Liver (tissue), 7 donors: ENCODE measurements at regions not wholly inside any gene's neighbourhood (a gene's known extent, or its start where the extent isn't known, plus 50 kb on each side); places are given as distances from the start of the nearest gene placed in this dataset.

ENCODE experiments used
- DNase-seq: peaks from one replicate; pipeline ENCODE4 v3.0.0-alpha.2; 2017; ENCODE audit warnings: low spot score
- H3K27ac ChIP-seq, 2 donors: one replicate each; pipeline ENCODE4 v1.7.0; 2013; ENCODE audit warnings: inconsistent platforms in 2 of 2, low read length in 2 of 2, control low read depth in 1 of 2, low read depth in 1 of 2, mild to moderate bottlenecking in 1 of 2
- H3K27me3 ChIP-seq, 4 donors: one replicate each; pipeline versions ENCODE4 v1.6.1 to v1.7.0; 2013; ENCODE audit warnings: low read length in 3 of 4, inconsistent platforms in 1 of 4, mild to moderate bottlenecking in 1 of 4, moderate library complexity in 1 of 4; ENCODE audit not compliant: control insufficient read depth in 4 of 4, insufficient read depth in 4 of 4
- H3K36me3 ChIP-seq, 4 donors: one replicate each; pipeline versions ENCODE4 v1.6.1 to v1.7.0; 2013; ENCODE audit warnings: low read length in 3 of 4, mild to moderate bottlenecking in 3 of 4, low read depth in 1 of 4, moderate library complexity in 1 of 4; ENCODE audit not compliant: control insufficient read depth in 4 of 4, insufficient read depth in 3 of 4
- H3K4me1 ChIP-seq, 4 donors: one replicate each; pipeline versions ENCODE4 v1.6.1 to v1.7.0; 2013; ENCODE audit warnings: low read length in 3 of 4, mild to moderate bottlenecking in 3 of 4, moderate library complexity in 1 of 4; ENCODE audit not compliant: control insufficient read depth in 4 of 4, insufficient read depth in 4 of 4
- H3K4me3 ChIP-seq, 3 donors: one replicate each; pipeline versions ENCODE4 v1.6.1 to v1.7.0; 2013; ENCODE audit warnings: low read length in 3 of 3, control low read depth in 1 of 3, low read depth in 1 of 3, mild to moderate bottlenecking in 1 of 3
- H3K9ac ChIP-seq, 2 donors: one replicate each; pipeline ENCODE4 v1.7.0; 2013; ENCODE audit warnings: low read length in 2 of 2, mild to moderate bottlenecking in 2 of 2, moderate library complexity in 2 of 2, control low read depth in 1 of 2, low read depth in 1 of 2
- H3K9me3 ChIP-seq, 4 donors: one replicate each; pipeline versions ENCODE4 v1.6.1 to v1.7.0; 2013; ENCODE audit warnings: low read length in 3 of 4; ENCODE audit not compliant: control insufficient read depth in 4 of 4
- EGR1 ChIP-seq, 2 donors: IDR thresholded peaks; 2 replicates each; pipeline ENCODE4 v1.6.1; 2016 to 2018; ENCODE audit warnings: antibody characterized with exemption in 2 of 2, low read depth in 2 of 2
- FOXA1 ChIP-seq: IDR thresholded peaks from 2 replicates; pipeline ENCODE4 v1.6.1; 2016; ENCODE audit warnings: antibody characterized with exemption
- FOXA2 ChIP-seq: IDR thresholded peaks from 2 replicates; pipeline ENCODE4 v1.6.1; 2016; ENCODE audit warnings: antibody characterized with exemption
- GABPA ChIP-seq, 2 donors: IDR thresholded peaks in 1 of 2; conservative IDR thresholded peaks in 1 of 2; 2 replicates each; pipeline ENCODE4 v1.6.1; 2016; ENCODE audit warnings: antibody characterized with exemption in 2 of 2, mild to moderate bottlenecking in 1 of 2, moderate library complexity in 1 of 2
- HNF4A ChIP-seq, 2 donors: conservative IDR thresholded peaks; 2 replicates each; pipeline ENCODE4 v1.6.1; 2016; ENCODE audit warnings: antibody characterized with exemption in 2 of 2, mild to moderate bottlenecking in 2 of 2
- HNF4G ChIP-seq: IDR thresholded peaks from 2 replicates; pipeline ENCODE4 v1.6.1; 2016; ENCODE audit warnings: antibody characterized with exemption
- NR2F2 ChIP-seq: IDR thresholded peaks from 2 replicates; pipeline ENCODE4 v1.6.1; 2016; ENCODE audit warnings: antibody characterized with exemption
- RAD21 ChIP-seq, 2 donors: IDR thresholded peaks; 2 replicates each; pipeline ENCODE4 v1.6.1; 2016; ENCODE audit warnings: antibody characterized with exemption in 2 of 2, mild to moderate bottlenecking in 2 of 2
- RXRA ChIP-seq, 2 donors: IDR thresholded peaks; 2 replicates each; pipeline ENCODE4 v1.6.1; 2017 to 2018; ENCODE audit warnings: antibody characterized with exemption in 2 of 2, mild to moderate bottlenecking in 1 of 2
- TAF1 ChIP-seq: conservative IDR thresholded peaks from 2 replicates; pipeline ENCODE4 v1.6.1; 2016; ENCODE audit warnings: antibody characterized with exemption, mild to moderate bottlenecking
- YY1 ChIP-seq: IDR thresholded peaks from 2 replicates; pipeline ENCODE4 v1.6.1; 2016; ENCODE audit warnings: antibody characterized with exemption, mild to moderate bottlenecking
- whole genome bisulfite sequencing: extraction: QIAGEN DNeasy Blood & Tissue Kit; methylation state at CpG from one replicate; pipeline ENCODE4 v1.1.7; 2013; 5-methylcytosine and 5-hydroxymethylcytosine counted together
- TF ChIP-seq, protein P1 (sequence below): IDR thresholded peaks from 2 replicates; pipeline ENCODE4 v1.6.1; 2016; ENCODE audit warnings: antibody characterized with exemption, mild to moderate bottlenecking
- TF ChIP-seq, protein P2 (sequence below): IDR thresholded peaks from 2 replicates; pipeline ENCODE4 v1.6.1; 2016; ENCODE audit warnings: antibody characterized with exemption
- TF ChIP-seq, protein P3 (sequence below): IDR thresholded peaks from 2 replicates; pipeline ENCODE4 v1.6.1; 2016; ENCODE audit warnings: antibody characterized with exemption
- donor health status: healthy.
- donor health status: healthy.
- donor health status: healthy.
- donor health status: healthy.

DNA sequence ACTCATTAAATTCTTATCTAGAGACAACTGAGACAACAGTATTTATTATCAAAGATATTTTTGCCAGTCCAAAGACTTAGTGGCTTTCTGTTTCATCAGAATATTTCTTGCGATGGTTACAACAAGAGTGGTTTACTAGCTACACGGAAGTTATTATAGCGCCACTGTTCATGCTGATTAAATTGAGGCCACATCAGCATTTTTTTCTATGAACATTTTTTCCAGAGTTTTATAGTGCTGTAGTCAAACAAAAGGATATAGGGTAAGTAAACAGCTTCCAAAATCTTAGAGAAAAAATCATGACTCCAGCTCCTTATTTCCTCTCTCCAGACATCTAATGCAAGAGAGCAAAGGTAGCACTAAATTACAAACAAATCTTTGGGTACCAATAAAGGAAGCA lies 1264.4 kb downstream of the ZPLD1 start (continued):
- TF ChIP-seq, protein P1, sequence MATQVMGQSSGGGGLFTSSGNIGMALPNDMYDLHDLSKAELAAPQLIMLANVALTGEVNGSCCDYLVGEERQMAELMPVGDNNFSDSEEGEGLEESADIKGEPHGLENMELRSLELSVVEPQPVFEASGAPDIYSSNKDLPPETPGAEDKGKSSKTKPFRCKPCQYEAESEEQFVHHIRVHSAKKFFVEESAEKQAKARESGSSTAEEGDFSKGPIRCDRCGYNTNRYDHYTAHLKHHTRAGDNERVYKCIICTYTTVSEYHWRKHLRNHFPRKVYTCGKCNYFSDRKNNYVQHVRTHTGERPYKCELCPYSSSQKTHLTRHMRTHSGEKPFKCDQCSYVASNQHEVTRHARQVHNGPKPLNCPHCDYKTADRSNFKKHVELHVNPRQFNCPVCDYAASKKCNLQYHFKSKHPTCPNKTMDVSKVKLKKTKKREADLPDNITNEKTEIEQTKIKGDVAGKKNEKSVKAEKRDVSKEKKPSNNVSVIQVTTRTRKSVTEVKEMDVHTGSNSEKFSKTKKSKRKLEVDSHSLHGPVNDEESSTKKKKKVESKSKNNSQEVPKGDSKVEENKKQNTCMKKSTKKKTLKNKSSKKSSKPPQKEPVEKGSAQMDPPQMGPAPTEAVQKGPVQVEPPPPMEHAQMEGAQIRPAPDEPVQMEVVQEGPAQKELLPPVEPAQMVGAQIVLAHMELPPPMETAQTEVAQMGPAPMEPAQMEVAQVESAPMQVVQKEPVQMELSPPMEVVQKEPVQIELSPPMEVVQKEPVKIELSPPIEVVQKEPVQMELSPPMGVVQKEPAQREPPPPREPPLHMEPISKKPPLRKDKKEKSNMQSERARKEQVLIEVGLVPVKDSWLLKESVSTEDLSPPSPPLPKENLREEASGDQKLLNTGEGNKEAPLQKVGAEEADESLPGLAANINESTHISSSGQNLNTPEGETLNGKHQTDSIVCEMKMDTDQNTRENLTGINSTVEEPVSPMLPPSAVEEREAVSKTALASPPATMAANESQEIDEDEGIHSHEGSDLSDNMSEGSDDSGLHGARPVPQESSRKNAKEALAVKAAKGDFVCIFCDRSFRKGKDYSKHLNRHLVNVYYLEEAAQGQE, result no peak
- TF ChIP-seq HNF4G, result no peak

DNA sequence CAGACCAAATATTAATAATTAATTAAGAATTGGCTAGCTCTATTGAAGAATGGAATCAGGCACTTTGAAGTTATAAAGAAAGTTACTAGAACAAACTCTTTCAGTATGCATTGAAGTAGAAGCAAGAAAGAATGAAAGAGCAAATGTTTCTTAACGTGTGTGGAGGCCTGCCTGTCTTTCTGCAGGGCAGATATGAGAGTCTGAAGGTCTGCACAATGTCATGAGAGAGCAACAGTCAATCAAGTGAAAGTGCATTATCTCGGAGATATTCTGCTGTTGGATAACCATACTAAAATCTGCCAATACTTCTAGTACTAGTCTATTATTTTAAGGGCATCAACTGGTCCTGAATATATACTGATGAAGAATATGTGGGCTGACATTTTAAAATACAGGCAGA lies 1270.8 kb downstream of the ZPLD1 start:
- Histone ChIP-seq H3K4me1 (no peaks in the 10 kb centered on the region), H3K27me3 (no peaks in the 10 kb centered on the region), H3K4me3 (no peak overlapping the region), H3K36me3 (no peaks in the 10 kb centered on the region), H3K9ac (no peak overlapping the region), H3K9me3 (no peaks in the 10 kb centered on the region), H3K27ac (no peak overlapping the region)
- DNase-seq, result no peak
- WGBS, result 46% methylated on average over 2 of the region's 2 CpGs
- TF ChIP-seq FOXA2, result no peak
- no peak for TF ChIP-seq YY1
- TF ChIP-seq HNF4A (conservative IDR thresholded peaks at IDR 0.05), result no peak
- no peak for TF ChIP-seq EGR1 (IDR thresholded peaks at IDR 0.05; ENCODE audit: low read depth in 2 of 2)
- TF ChIP-seq NR2F2, result no peak
- TF ChIP-seq, protein P2, sequence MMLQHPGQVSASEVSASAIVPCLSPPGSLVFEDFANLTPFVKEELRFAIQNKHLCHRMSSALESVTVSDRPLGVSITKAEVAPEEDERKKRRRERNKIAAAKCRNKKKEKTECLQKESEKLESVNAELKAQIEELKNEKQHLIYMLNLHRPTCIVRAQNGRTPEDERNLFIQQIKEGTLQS, result no peak
- TF ChIP-seq, protein P1, result no peak

DNA sequence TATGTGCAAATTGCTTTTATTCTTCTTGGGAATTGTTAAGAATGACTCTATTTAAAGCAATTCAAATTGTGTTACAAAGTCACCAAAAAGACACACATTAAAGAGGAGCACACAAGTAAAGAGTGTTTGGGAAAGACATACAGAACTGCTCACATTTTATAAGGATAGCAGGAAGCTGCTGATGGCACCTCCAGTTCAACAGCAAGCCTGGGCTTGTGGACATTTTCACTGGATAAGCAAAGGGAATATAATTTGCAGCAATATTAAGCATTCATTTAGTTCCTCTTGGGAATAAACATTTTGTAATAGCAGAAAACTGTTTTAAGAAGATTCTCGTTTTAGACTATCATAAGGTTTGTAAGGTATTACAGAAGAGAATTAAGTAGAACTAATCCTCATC lies 1271.9 kb downstream of the ZPLD1 start:
- Histone ChIP-seq H3K4me3 (no peak overlapping the region), H3K9me3 (no peaks in the 10 kb centered on the region), H3K4me1 (no peaks in the 10 kb centered on the region), H3K9ac (no peak overlapping the region), H3K27me3 (no peaks in the 10 kb centered on the region), H3K36me3 (no peaks in the 10 kb centered on the region), H3K27ac (no peak overlapping the region)
- WGBS, result 72% methylated on average over 1 of the region's 1 CpG
- no peak for DNase-seq
- TF ChIP-seq HNF4A (conservative IDR thresholded peaks at IDR 0.05) (no peak), GABPA (IDR thresholded peaks at IDR 0.05 in 1 of 2, conservative IDR thresholded peaks at IDR 0.05 in 1 of 2) (no peak), TAF1 (no peak), EGR1 (IDR thresholded peaks at IDR 0.05; ENCODE audit: low read depth in 2 of 2) (no peak), RXRA (IDR thresholded peaks at IDR 0.05) (no peak), RAD21 (IDR thresholded peaks at IDR 0.05) (no peak), FOXA1 (no peak), FOXA2 (no peak), HNF4G (no peak)
- TF ChIP-seq, protein P3, sequence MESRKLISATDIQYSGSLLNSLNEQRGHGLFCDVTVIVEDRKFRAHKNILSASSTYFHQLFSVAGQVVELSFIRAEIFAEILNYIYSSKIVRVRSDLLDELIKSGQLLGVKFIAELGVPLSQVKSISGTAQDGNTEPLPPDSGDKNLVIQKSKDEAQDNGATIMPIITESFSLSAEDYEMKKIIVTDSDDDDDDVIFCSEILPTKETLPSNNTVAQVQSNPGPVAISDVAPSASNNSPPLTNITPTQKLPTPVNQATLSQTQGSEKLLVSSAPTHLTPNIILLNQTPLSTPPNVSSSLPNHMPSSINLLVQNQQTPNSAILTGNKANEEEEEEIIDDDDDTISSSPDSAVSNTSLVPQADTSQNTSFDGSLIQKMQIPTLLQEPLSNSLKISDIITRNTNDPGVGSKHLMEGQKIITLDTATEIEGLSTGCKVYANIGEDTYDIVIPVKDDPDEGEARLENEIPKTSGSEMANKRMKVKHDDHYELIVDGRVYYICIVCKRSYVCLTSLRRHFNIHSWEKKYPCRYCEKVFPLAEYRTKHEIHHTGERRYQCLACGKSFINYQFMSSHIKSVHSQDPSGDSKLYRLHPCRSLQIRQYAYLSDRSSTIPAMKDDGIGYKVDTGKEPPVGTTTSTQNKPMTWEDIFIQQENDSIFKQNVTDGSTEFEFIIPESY, result no peak
- TF ChIP-seq, protein P2, result no peak
- TF ChIP-seq, protein P1, result no peak
